Ammon's horn (tissue), 1 donor: ENCODE measurements at regions not wholly inside any gene's neighbourhood (a gene's known extent, or its start where the extent isn't known, plus 50 kb on each side); places are given as distances from the start of the nearest gene placed in this dataset.
"Not testable (repeated sequence)": the region's sequence is repeated elsewhere in the genome, so short reads cannot be mapped to it uniquely, and the experiment has no call there.

Experiments used
- DNase-seq: peaks from one replicate; pipeline ENCODE4 v3.0.0-alpha.2; 2016; ENCODE audit warnings: low spot score

- DNase-seq = not testable (repeated sequence)
Measured at GRCh38 chr6:85838351-85839119, 195.8 kb upstream of the SYNCRIP start.

GRCh38 chr6:85828973-85829372 lies 186.3 kb upstream of the SYNCRIP start:
- DNase-seq = no peak

DNA sequence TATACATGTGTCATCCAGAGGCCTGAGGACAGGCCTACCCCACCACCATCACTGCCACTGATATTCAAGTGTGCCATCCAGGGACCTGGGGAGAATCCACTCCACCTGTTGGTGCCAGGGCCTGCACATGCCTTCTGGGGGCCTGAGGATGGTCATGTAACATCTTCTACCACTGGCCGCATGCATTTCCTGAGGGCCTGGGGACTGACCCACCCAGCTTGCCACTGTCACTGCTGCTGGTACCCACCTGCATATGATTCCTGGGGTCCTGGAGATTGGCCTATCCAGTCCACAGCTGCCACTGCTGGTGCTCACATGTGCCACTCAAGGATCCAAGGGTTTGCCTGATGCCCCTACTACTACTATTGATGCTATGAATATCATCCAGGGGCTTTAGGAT lies 184.3 kb upstream of the SYNCRIP start:
- DNase-seq = no peak

DNA sequence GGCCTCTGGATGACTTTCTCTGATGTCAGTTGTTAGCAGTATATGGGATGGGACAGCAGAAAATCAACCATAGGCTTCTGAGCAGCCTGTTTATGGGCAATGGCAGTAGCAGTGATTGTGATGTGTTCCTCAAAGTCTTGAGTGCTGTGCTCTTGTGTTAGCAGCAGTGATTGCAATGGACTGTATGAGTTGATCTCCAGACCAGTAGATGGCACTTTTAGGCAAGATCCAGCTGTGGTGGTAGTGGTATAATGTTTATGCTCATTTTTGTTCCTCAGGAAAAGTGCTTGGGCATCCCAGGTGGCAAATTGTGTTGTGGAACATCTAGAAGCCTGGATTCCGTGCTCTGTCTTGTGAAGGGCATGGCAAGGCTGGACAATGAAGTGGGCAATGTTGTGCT lies 181.6 kb upstream of the SYNCRIP start:
- DNase-seq = no peak

- no peak for DNase-seq
Measured at GRCh38 chr6:85810558-85810957, 167.9 kb upstream of the SYNCRIP start.

- no peak for DNase-seq
Measured at GRCh38 chr6:85803721-85804120, 161.0 kb upstream of the SYNCRIP start.

GRCh38 chr6:85802162-85802561 lies 159.5 kb upstream of the SYNCRIP start:
- no peak for DNase-seq

- no peak for DNase-seq
Measured at GRCh38 chr6:85798931-85799652, 156.4 kb upstream of the SYNCRIP start.

GRCh38 chr6:85797993-85798392 lies 155.3 kb upstream of the SYNCRIP start:
- no peak for DNase-seq

DNA sequence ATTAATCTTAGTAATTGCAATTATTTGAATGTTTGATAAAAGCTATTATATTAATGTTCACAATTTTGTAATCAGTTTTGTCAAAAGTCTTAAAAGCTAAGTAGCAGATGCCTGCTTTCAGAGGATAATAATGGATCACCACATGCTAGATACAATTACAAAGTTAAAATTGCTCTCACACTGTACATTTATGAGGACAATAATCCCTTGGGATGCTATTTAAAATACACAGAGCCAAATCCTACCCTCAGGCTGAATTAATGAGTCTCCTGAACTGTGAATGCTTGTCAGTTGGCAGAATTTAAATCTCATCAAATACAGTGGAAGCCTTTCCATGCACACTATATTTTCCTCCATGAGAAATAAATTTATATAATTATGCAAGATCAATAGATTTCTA lies 153.3 kb upstream of the SYNCRIP start:
- DNase-seq = no peak

DNA sequence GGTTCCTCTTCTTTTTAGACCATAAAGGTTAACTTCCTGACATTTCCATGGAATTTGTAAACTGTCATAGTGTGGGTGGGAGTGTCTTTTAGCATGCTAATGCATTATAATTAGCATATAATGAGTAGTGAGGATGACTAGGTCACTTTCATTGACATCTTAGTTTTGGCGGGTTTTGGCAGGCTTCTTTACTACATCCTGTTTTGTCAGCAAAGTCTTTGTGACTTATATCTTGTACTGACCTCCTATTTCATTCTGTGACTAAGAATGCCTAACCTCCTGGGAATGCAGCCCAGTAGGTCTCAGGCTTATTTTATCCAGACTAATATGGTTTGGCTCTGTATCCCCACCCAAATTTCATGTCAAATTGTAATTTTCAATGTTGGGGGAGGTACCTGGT lies 149.6 kb upstream of the SYNCRIP start:
- no peak for DNase-seq

DNA sequence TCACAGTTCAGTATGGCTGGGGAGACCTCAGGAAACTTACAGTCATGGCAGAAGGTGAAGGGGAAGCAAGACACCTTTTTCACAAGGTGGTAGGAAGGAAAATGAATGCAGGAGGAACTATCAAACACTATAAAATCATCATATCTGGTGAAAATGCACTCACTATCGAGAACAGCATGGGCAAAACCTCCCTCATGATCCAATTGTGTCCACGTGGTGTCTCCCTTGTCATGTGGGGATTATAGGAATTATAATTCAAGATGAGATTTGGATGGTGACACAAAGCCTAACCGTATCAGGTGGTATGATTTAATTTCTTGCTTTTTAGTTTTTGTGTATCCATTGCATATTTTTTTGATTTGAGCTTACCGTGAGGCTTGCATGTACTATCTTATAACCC lies 133.2 kb upstream of the SYNCRIP start:
- DNase-seq = no peak

- no peak for DNase-seq
Measured at GRCh38 chr6:85772641-85773040, 130.0 kb upstream of the SYNCRIP start.

- DNase-seq = peak; percentile 4
Measured at GRCh38 chr6:85771925-85772430, 129.3 kb upstream of the SYNCRIP start.

GRCh38 chr6:85771455-85771854 lies 128.8 kb upstream of the SYNCRIP start:
- DNase-seq = no peak

- no peak for DNase-seq
Measured at GRCh38 chr6:85764844-85765243, 122.2 kb upstream of the SYNCRIP start.

DNA sequence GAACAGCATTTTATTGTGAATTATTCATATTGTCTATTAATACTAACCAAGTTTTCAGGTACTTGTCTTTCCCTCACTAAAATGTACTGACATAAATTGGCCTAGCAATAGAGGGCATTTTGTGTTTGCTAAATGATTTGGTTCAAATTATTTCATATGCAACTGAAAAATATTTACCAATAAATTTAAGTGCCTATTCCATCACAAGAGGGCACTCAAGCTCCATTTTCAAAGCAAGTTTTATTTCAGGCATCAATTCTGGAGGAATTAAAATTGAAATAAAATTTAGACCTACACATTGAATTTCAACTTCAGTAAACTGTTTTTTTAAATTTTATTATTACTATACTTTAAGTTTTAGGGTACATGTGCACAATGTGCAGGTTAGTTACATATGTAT lies 114.3 kb upstream of the SYNCRIP start:
- DNase-seq = no peak

GRCh38 chr6:85754894-85755293 lies 112.2 kb upstream of the SYNCRIP start:
- no peak for DNase-seq

DNA sequence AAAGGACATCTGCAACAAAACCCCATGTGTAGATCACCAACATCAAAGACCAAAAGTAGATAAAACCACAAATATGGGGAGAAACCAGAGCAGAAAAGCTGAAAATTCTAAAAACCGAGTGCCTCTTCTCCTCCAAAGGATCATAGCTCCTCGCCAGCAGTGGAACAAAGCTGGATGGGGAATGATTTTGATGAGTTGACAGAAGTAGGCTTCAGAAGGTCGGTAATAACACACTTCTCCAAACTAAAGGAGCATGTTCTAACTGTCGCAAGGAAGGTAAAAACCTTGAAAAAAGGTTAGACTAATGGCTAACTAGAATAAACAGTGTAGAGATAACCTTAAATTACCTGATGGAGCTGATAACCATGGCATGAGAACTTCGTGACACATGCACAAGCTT lies 109.9 kb upstream of the SYNCRIP start:
- no peak for DNase-seq

- no peak for DNase-seq
Measured at GRCh38 chr6:85751374-85752055, 108.8 kb upstream of the SYNCRIP start.

- not testable (repeated sequence) for DNase-seq
Measured at GRCh38 chr6:85750146-85750545, 107.5 kb upstream of the SYNCRIP start.

DNA sequence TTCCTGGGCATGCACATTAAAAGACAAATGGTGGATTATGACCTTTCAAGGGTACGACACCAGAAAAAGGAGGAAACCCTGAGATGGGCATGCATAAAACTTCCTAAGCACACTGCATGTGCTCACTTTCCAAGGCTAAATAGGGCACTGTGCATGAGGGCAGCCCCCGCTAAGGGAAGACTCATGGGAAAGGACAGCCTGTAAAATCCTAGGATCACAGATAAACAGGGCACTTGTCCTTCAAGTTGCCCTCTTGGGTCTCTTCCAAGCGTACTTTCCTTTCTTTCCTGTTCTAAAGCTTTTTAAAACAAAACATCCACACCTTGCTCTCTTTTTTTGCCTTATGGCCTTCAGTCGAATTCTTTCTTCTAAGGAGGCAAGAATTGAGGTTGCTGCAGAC lies 106.5 kb upstream of the SYNCRIP start:
- no peak for DNase-seq

DNA sequence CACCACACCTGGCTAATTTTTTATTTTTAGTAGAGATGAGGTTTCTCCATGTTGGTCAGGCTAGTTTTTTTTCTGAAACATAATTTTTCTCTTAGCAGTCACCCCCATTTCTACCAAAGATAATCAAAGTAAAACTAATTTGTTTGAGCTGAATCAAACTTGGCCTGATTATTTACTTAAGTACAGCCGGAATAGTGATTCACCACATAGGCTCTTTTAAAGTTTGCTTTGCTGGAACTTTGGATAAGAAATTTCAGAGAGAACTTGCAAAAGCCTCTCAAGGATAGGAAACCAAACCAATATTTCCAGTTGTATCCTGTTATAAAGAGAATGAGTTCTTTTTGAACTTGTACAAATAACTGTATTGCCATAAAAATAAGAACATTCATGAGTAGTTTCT lies 105.0 kb upstream of the SYNCRIP start:
- DNase-seq = no peak
